ENCODE measurements at regions not wholly inside any gene's neighbourhood (a gene's known extent, or its start where the extent isn't known, plus 50 kb on each side); places are given as distances from the start of the nearest gene placed in this dataset.

GRCh38 chr20:18981962-18982539 is 168.5 kb downstream of the SCP2D1 start:
- no peak for DNase-seq (ENCODE audit: low spot score in 2 of 2)
- no peak for TF ChIP-seq EP300 (IDR thresholded peaks at IDR 0.05)
- TF ChIP-seq POLR2AphosphoS5 (IDR thresholded peaks at IDR 0.05) = no peak
- TF ChIP-seq, protein P1, sequence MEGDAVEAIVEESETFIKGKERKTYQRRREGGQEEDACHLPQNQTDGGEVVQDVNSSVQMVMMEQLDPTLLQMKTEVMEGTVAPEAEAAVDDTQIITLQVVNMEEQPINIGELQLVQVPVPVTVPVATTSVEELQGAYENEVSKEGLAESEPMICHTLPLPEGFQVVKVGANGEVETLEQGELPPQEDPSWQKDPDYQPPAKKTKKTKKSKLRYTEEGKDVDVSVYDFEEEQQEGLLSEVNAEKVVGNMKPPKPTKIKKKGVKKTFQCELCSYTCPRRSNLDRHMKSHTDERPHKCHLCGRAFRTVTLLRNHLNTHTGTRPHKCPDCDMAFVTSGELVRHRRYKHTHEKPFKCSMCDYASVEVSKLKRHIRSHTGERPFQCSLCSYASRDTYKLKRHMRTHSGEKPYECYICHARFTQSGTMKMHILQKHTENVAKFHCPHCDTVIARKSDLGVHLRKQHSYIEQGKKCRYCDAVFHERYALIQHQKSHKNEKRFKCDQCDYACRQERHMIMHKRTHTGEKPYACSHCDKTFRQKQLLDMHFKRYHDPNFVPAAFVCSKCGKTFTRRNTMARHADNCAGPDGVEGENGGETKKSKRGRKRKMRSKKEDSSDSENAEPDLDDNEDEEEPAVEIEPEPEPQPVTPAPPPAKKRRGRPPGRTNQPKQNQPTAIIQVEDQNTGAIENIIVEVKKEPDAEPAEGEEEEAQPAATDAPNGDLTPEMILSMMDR (IDR thresholded peaks at IDR 0.05) = no peak
- no peak for TF ChIP-seq POLR2A (IDR thresholded peaks at IDR 0.05)
- no peaks in the 10 kb centered on the region for H3K36me3 ChIP-seq
- H3K9me3 ChIP-seq = no peaks in the 10 kb centered on the region
- H3K27ac ChIP-seq = no peak overlapping the region
- H3K4me3 ChIP-seq = no peak overlapping the region
- no peaks in the 10 kb centered on the region for H3K27me3 ChIP-seq
- WGBS = 80% methylated on average over 5 of the region's 5 CpGs
- peaks cover 4% of the 10 kb centered on the region for H3K4me1 ChIP-seq

GRCh38 chr20:18983796-18984195 is 170.2 kb downstream of the SCP2D1 start:
- H3K4me1 ChIP-seq = peaks cover 4% of the 10 kb centered on the region
- H3K27me3 ChIP-seq = no peaks in the 10 kb centered on the region
- H3K36me3 ChIP-seq = no peaks in the 10 kb centered on the region
- WGBS = 97% methylated on average over 5 of the region's 5 CpGs
- no peak overlapping the region for H3K4me3 ChIP-seq
- H3K27ac ChIP-seq = no peak overlapping the region
- DNase-seq (ENCODE audit: low spot score in 2 of 2) = no peak
- TF ChIP-seq, protein P1 (IDR thresholded peaks at IDR 0.05) = no peak
- no peak for TF ChIP-seq EP300 (IDR thresholded peaks at IDR 0.05)
- no peak for TF ChIP-seq POLR2AphosphoS5 (IDR thresholded peaks at IDR 0.05)
- TF ChIP-seq POLR2A (IDR thresholded peaks at IDR 0.05) = no peak
- no peaks in the 10 kb centered on the region for H3K9me3 ChIP-seq

DNA sequence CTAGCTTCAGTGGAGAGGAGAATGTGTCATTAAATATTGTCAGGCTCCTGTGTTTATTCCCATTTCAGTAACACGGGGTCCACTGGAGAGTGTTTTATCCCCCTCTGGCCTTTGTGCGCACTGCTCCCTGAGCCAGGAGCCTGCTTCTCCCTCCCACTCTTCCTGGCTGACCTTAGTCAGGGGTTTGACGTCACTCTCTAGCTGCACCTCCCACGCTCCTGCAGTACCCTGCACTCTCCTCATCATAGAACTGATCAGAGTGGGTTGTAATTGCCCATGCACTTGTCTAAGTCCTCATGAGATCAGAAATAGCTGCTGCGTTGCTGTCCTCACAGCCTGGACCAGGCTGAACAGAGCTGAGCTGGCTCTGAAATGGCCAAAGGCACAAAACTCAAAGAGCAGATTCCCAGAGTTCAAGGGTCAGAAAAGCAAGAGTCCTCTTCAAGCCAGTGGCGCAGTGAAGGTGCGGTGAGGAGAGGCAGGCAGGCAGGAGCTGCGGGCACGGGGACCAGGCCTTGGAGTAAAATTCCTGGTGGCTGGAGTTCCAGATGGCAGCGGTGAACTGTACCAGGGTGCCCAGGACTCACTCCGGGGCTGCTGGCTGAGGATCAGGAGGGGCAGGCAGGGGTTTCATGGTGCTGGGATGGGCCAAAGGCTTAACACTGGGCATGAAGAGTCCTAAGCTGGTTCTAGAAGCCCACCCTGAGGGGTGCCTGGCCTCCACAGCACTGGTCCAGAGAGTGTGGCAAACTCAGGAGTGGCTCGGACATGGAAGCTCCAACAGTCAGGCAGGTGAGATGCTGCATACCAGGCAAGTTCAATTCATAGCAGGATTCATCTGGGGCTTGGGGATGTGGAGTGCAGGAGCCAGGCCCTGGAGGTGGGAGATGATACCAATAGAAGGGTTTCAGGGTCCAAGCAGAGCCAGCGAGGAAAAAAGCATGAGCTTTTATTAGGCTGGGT is 170.9 kb downstream of the SCP2D1 start:
- WGBS = 87% methylated on average over 13 of the region's 13 CpGs
- Histone ChIP-seq H3K27me3 (no peaks in the 10 kb centered on the region), H3K4me3 (no peak overlapping the region), H3K9me3 (no peaks in the 10 kb centered on the region), H3K36me3 (no peaks in the 10 kb centered on the region), H3K27ac (no peak overlapping the region), H3K4me1 (peaks cover 4% of the 10 kb centered on the region)
- DNase-seq (ENCODE audit: low spot score in 2 of 2) = no peak
- TF ChIP-seq POLR2A (IDR thresholded peaks at IDR 0.05) = no peak
- no peak for TF ChIP-seq EP300 (IDR thresholded peaks at IDR 0.05)
- TF ChIP-seq, protein P1 (IDR thresholded peaks at IDR 0.05) = no peak
- TF ChIP-seq POLR2AphosphoS5 (IDR thresholded peaks at IDR 0.05) = no peak

GRCh38 chr20:18985551-18985950 is 172.0 kb downstream of the SCP2D1 start:
- WGBS = 91% methylated on average over 5 of the region's 5 CpGs
- H3K4me1 ChIP-seq = peaks cover 10% of the 10 kb centered on the region
- DNase-seq (ENCODE audit: low spot score in 2 of 2) = no peak
- H3K4me3 ChIP-seq = no peak overlapping the region
- no peaks in the 10 kb centered on the region for H3K36me3 ChIP-seq
- no peaks in the 10 kb centered on the region for H3K9me3 ChIP-seq
- H3K27me3 ChIP-seq = no peaks in the 10 kb centered on the region
- H3K27ac ChIP-seq = no peak overlapping the region
- TF ChIP-seq POLR2AphosphoS5 (IDR thresholded peaks at IDR 0.05) = no peak
- TF ChIP-seq, protein P1 (IDR thresholded peaks at IDR 0.05) = no peak
- no peak for TF ChIP-seq EP300 (IDR thresholded peaks at IDR 0.05)
- TF ChIP-seq POLR2A (IDR thresholded peaks at IDR 0.05) = no peak

DNA sequence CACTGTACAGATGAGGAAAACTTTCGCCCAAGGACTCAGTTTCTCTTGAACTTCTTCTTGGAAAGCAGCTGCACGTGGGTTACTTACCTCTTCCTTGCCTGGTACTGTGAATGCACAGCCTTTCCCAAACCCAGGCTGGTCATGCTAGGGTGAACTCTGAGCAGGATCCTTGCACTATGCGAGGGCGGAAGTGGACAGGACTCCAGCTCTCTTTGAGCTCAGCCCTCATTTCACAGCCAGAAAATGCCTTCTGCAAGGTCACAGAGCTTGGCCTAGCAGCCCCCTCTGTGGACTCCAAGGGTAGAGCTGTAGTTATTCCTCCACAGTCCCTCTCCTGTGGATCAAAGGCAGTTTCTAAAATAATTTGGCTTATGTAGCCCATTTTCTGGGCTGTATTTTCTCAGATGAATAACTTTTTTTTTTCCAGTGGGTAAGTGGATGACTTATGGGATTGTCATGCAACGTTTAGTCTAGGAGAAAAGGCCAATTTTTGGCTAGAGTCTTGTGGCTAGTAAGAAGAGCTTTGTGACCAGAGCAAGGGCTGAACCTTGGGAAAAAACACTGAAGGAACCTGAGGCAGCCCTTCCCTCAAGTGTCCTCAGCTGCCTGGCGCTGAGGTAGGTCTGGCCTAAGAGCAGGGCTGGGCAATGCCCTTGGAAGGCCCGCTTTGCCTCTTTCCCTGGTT is 172.7 kb downstream of the SCP2D1 start:
- TF ChIP-seq POLR2AphosphoS5 (IDR thresholded peaks at IDR 0.05) = no peak
- TF ChIP-seq POLR2A (IDR thresholded peaks at IDR 0.05) = no peak
- TF ChIP-seq EP300 (IDR thresholded peaks at IDR 0.05) = no peak
- TF ChIP-seq, protein P1 (IDR thresholded peaks at IDR 0.05) = no peak
- Histone ChIP-seq H3K4me1 (peaks cover 11% of the 10 kb centered on the region), H3K27me3 (no peaks in the 10 kb centered on the region), H3K36me3 (no peaks in the 10 kb centered on the region), H3K9me3 (no peaks in the 10 kb centered on the region), H3K4me3 (no peak overlapping the region), H3K27ac (peak overlapping the region; percentile 8)
- 66% methylated on average over 7 of the region's 7 CpGs for WGBS
- no peak for DNase-seq (ENCODE audit: low spot score in 2 of 2)
